Sigmoid colon (tissue), 4 donors: ENCODE measurements at regions not wholly inside any gene's neighbourhood (a gene's known extent, or its start where the extent isn't known, plus 50 kb on each side); places are given as distances from the start of the nearest gene placed in this dataset.

Experiments
- CTCF ChIP-seq, 4 experiments: fragments of 450-650 bp in 3 of 4; fragments of 200-600 bp in 1 of 4; IDR thresholded peaks; one replicate each; pipeline ENCODE4 v1.5.1; 2016 to 2019; ENCODE audit warnings: antibody characterized with exemption in 4 of 4, mild to moderate bottlenecking in 3 of 4, moderate library complexity in 2 of 4
- POLR2AphosphoS5 ChIP-seq, 4 donors: sonication (generic); formaldehyde crosslinking; IDR thresholded peaks; one replicate each; pipeline ENCODE4 v1.6.1; 2017; ENCODE audit warnings: antibody characterized with exemption in 4 of 4

GRCh38 chr2:181324912-181325311, 132.3 kb upstream of the ITGA4 start:
- TF ChIP-seq CTCF (IDR thresholded peaks at IDR 0.05) (no peak), POLR2AphosphoS5 (IDR thresholded peaks at IDR 0.05) (no peak)
